Ovary (tissue), 7 donors: ENCODE measurements at regions not wholly inside any gene's neighbourhood (a gene's known extent, or its start where the extent isn't known, plus 50 kb on each side); places are given as distances from the start of the nearest gene placed in this dataset.
A peak's percentile ranks its signal among the peaks of the same experiment; 100 is the strongest.
"Not testable (repeated sequence)": the region's sequence is repeated elsewhere in the genome, so short reads cannot be mapped to it uniquely, and the experiment has no call there.

Experiments
- DNase-seq, 5 donors: peaks; one replicate each; pipeline ENCODE4 v3.0.0-alpha.2; 2019 to 2020
- H3K27ac ChIP-seq, 2 donors: fragments of 200-600 bp; one replicate each; pipeline versions ENCODE4 v1.5.1 to v1.8.0; 2019 to 2022
- H3K27me3 ChIP-seq: fragments of 200-600 bp; one replicate; pipeline ENCODE4 v1.8.0; 2022
- H3K36me3 ChIP-seq: fragments of 200-600 bp; sonication (generic); one replicate; pipeline ENCODE4 v1.5.1; 2019
- H3K4me1 ChIP-seq: one replicate; pipeline ENCODE4 v1.8.1; 2013; ENCODE audit warnings: mild to moderate bottlenecking, moderate library complexity; ENCODE audit not compliant: insufficient read depth
- H3K4me3 ChIP-seq: fragments of 200-600 bp; sonication (generic); one replicate; pipeline ENCODE4 v1.5.1; 2017
- H3K9me3 ChIP-seq, 2 donors: fragments of 200-600 bp in 1 of 2; sonication (generic) in 1 of 2; one replicate each; pipeline versions ENCODE4 v1.5.1 to v1.8.1; 2013 to 2019; ENCODE audit warnings: mild to moderate bottlenecking in 1 of 2, moderate library complexity in 1 of 2
- CTCF ChIP-seq, 3 donors: fragments of 450-650 bp in 2 of 3; fragments of 200-600 bp in 1 of 3; IDR thresholded peaks; one replicate each; pipeline versions ENCODE4 v1.5.1 to v1.8.0; 2016 to 2022; ENCODE audit warnings: antibody characterized with exemption in 3 of 3, mild to moderate bottlenecking in 1 of 3
- EP300 ChIP-seq: sonication (generic); formaldehyde crosslinking; IDR thresholded peaks from one replicate; pipeline ENCODE4 v1.6.1; 2017; ENCODE audit warnings: antibody characterized with exemption
- POLR2A ChIP-seq: fragments of 450-650 bp; IDR thresholded peaks from one replicate; pipeline ENCODE4 v1.6.1; 2017; ENCODE audit warnings: antibody characterized with exemption, mild to moderate bottlenecking, moderate library complexity
- WGBS, 3 donors: extraction: QIAGEN DNeasy Blood & Tissue Kit in 1 of 3; methylation state at CpG; one replicate each; pipeline versions ENCODE4 v1.1.5 to v1.1.7; 2013 to 2017; 5-methylcytosine and 5-hydroxymethylcytosine counted together
- intact Hi-C, 4 donors: fragments of 100-400 bp; cut with DNase I; formaldehyde crosslinking; loops; one replicate each; pipeline versions ENCODE4 v1.11.0 to v1.15.1; 2022 to 2023
- donor health status: DM: no; HTN: no; CAD: no; lungs with moderate emphysema.
- donor health status: DM: no; HTN: no; CAD: no.
- donor health status: Bipolar disorder and iron deficiency.
- donor health status: DM: no; HTN: no; CAD: no.
- donor health status: DM: yes; HTN: yes; CAD: no.

GRCh38 chr2:217356781-217357180 is 496.9 kb upstream of the TNP1 start:
- peak; percentile 44 to 65 (median 55) for DNase-seq
- Histone ChIP-seq H3K36me3 (no peaks in the 10 kb centered on the region), H3K27me3 (no peaks in the 10 kb centered on the region), H3K27ac (peak overlapping the region in 1 of 2 donors; percentile 68), H3K4me1 (peaks cover 33% of the 10 kb centered on the region), H3K4me3 (no peak overlapping the region), H3K9me3 (no peaks in the 10 kb centered on the region)
- intact Hi-C loops = no loop called here
- TF ChIP-seq CTCF (IDR thresholded peaks at IDR 0.05) (no peak), POLR2A (no peak), EP300 (no peak)
- WGBS, 3 donors = 5 to 14% (median 8%) methylated on average over 7 of the region's 7 CpGs

- H3K27me3 ChIP-seq = no peaks in the 10 kb centered on the region
- no peaks in the 10 kb centered on the region for H3K36me3 ChIP-seq
- no peaks in the 10 kb centered on the region for H3K9me3 ChIP-seq
- no peak for DNase-seq
- H3K4me3 ChIP-seq = no peak overlapping the region
- peaks cover 30% of the 10 kb centered on the region for H3K4me1 ChIP-seq
- intact Hi-C loops = no loop called here
- TF ChIP-seq CTCF (IDR thresholded peaks at IDR 0.05) (no peak), POLR2A (no peak), EP300 (no peak)
- peak overlapping the region in 1 of 2 donors; percentile 68 for H3K27ac ChIP-seq
- WGBS, 3 donors = 60 to 74% (median 65%) methylated on average over 1 of the region's 1 CpG
These were observed 496.3 kb upstream of the TNP1 start for GRCh38 chr2:217356142-217356541.

GRCh38 chr2:217353591-217353990 is 493.7 kb upstream of the TNP1 start:
- 91 to 94% (median 93%) methylated on average over 4 of the region's 4 CpGs for WGBS, 3 donors

GRCh38 chr2:217351378-217351777 is 491.5 kb upstream of the TNP1 start:
- no peaks in the 10 kb centered on the region for H3K27me3 ChIP-seq
- H3K27ac ChIP-seq = no peak overlapping the region
- no peaks in the 10 kb centered on the region for H3K9me3 ChIP-seq
- 74 to 78% (median 76%) methylated on average over 5 of the region's 5 CpGs for WGBS, 3 donors
- H3K36me3 ChIP-seq = no peaks in the 10 kb centered on the region
- intact Hi-C loops = no loop called here
- no peak for DNase-seq
- H3K4me1 ChIP-seq = peaks cover 5% of the 10 kb centered on the region
- H3K4me3 ChIP-seq = no peak overlapping the region
- TF ChIP-seq EP300 (no peak), CTCF (IDR thresholded peaks at IDR 0.05) (no peak), POLR2A (no peak)

More at GRCh38 chr2:217353591-217353990, 493.7 kb upstream of the TNP1 start:
- intact Hi-C loops = no loop called here
- Histone ChIP-seq H3K4me1 (peaks cover 16% of the 10 kb centered on the region), H3K27ac (no peak overlapping the region), H3K27me3 (no peaks in the 10 kb centered on the region), H3K36me3 (no peaks in the 10 kb centered on the region), H3K4me3 (no peak overlapping the region), H3K9me3 (no peaks in the 10 kb centered on the region)
- DNase-seq = no peak
- TF ChIP-seq CTCF (IDR thresholded peaks at IDR 0.05) (no peak), POLR2A (no peak)

- TF ChIP-seq CTCF (IDR thresholded peaks at IDR 0.05) = no peak
- TF ChIP-seq POLR2A = no peak
- no peak for TF ChIP-seq EP300
- H3K4me1 ChIP-seq = no peaks in the 10 kb centered on the region
- no peak overlapping the region for H3K4me3 ChIP-seq
- H3K27me3 ChIP-seq = no peaks in the 10 kb centered on the region
- H3K27ac ChIP-seq = no peak overlapping the region
- DNase-seq = no peak
- intact Hi-C loops = no loop called here
- WGBS, 3 donors = 0 to 50% (median 0%) methylated on average over 1 of the region's 1 CpG
- no peaks in the 10 kb centered on the region for H3K9me3 ChIP-seq
- no peaks in the 10 kb centered on the region for H3K36me3 ChIP-seq
These were observed 489.4 kb upstream of the TNP1 start for GRCh38 chr2:217349251-217349650.

GRCh38 chr2:217347630-217348029 is 487.8 kb upstream of the TNP1 start:
- H3K27me3 ChIP-seq, H3K4me1 ChIP-seq, H3K27ac ChIP-seq, H3K4me3 ChIP-seq, DNase-seq, H3K36me3 ChIP-seq, intact Hi-C loops, H3K9me3 ChIP-seq: not testable (repeated sequence)
- 21 to 27% (median 24%) methylated on average over 3 of the region's 3 CpGs for WGBS, 3 donors

- H3K27me3 ChIP-seq, H3K4me1 ChIP-seq, DNase-seq, H3K27ac ChIP-seq, intact Hi-C loops, H3K36me3 ChIP-seq, H3K4me3 ChIP-seq, H3K9me3 ChIP-seq: not testable (repeated sequence)
- 95 to 100% (median 98%) methylated on average over 1 of the region's 1 CpG for WGBS, 3 donors
These were observed 486.2 kb upstream of the TNP1 start for GRCh38 chr2:217346043-217346442.
